ENCODE measurements at regions not wholly inside any gene's neighbourhood (a gene's known extent, or its start where the extent isn't known, plus 50 kb on each side); places are given as distances from the start of the nearest gene placed in this dataset. TPM values are rescaled to one million over a fixed set of nuclear protein-coding genes. Genes with fewer than 3 reads are reported as not detected.

Small RNA genes in the stretch of these regions (small RNA-seq; reads per million reads assigned to genes)
- not detected for gene RN7SL282P
